ENCODE measurements at regions not wholly inside any gene's neighbourhood (a gene's known extent, or its start where the extent isn't known, plus 50 kb on each side); places are given as distances from the start of the nearest gene placed in this dataset.
"Not testable (repeated sequence)": the region's sequence is repeated elsewhere in the genome, so short reads cannot be mapped to it uniquely, and the experiment has no call there.

- no peak for DNase-seq (ENCODE audit: low read depth)
These were observed 284.0 kb upstream of the PMFBP1 start for GRCh38 chr16:72455743-72456659.

DNA sequence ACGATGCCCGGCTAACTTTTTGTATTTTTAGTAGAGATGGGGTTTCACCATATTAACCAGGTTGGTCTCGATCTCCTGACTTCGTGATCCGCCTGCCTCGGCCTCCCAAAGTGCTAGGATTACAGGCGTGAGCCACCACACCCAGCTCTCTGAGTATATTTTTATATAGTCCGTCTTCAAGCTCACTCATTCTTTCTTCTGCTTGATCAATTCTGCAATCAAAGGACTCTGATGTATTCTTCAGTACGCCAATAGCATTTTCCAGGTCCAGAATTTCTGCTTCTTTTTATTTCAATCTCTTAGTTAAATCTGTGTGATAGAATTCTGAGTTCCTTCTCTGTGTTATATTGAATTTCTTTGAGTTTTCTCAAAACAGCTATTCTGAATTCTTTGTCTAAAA is 281.9 kb upstream of the PMFBP1 start:
- DNase-seq (ENCODE audit: low read depth), result not testable (repeated sequence)

DNA sequence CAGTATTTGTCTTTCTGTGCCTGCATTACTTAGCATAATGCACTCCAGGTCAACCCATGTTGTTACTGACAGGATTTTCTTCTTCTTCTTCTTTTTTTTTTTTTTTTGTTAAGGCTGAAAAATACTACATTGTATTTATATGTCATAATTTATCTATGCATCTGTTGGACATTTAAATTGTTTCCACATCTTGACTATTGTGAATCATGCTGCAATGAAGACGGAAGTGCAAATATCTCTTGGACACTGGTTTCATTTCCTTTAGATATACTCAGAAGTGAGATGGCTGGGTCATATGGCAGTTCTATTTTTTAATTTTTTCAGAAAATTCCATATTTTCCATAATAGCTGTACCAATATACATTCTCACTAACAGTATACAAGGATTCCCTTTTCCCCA is 272.7 kb upstream of the PMFBP1 start:
- no peak for DNase-seq (ENCODE audit: low read depth)

GRCh38 chr16:72443809-72444208 is 271.9 kb upstream of the PMFBP1 start:
- no peak for DNase-seq (ENCODE audit: low read depth)

DNA sequence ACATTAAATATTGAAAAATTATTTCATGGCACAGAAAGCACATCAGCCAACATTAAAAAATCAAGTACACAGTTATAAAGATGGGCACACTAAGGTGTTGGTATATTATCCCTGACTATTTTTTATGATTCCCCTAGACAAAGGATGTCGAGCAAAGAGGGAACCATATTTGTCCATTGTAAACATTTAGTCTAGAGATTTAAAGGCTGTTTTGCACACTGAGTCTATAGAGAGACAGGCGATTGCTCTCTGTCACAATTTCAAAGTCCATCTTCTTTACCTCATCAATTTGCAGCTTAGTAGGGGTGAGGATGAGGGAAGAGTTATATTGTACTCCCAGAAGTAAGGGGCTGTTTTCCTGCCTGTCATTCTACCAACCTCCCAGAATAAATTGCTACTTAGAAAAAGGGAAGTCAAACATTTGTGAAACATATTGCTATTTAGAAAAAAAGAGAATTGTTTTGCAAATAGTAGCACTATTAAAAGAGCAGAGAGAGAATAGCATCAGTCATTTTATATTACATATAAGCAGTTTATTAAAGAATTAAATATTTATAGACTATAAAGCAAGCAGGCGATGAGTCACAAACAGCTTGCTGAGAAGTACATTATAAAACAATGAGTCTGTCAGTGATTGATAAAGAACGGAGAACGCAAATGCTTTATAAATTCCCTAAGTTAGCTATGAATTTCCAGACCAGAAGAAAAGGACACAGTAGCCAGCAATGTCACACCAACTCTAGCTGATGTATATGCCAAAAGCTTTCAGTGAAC is 270.6 kb upstream of the PMFBP1 start:
- DNase-seq (ENCODE audit: low read depth), result no peak

DNA sequence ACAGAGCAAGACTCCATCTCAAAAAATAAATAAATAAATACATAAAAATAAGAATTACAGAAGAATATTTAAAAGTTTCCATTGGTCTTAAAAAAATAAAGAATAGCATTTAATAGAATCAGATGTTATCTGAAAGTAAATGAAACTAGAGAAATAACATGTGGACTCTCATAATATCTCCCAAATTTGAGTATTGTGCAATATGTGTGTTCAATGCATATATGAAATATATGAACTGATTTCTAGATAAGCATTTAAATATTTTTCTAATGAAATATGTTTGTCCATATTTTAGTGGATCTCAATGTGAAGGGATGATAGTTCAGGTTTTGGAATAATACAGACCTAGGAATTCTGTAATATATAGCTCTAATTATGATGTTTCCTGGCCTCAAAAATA is 265.9 kb upstream of the PMFBP1 start:
- no peak for DNase-seq (ENCODE audit: low read depth)

GRCh38 chr16:72434159-72434558 is 262.2 kb upstream of the PMFBP1 start:
- no peak for DNase-seq (ENCODE audit: low read depth)

- no peak for DNase-seq (ENCODE audit: low read depth)
These were observed 258.2 kb upstream of the PMFBP1 start for GRCh38 chr16:72430121-72430520.

- DNase-seq (ENCODE audit: low read depth), result no peak
These were observed 257.7 kb upstream of the PMFBP1 start for GRCh38 chr16:72429671-72430081.

DNA sequence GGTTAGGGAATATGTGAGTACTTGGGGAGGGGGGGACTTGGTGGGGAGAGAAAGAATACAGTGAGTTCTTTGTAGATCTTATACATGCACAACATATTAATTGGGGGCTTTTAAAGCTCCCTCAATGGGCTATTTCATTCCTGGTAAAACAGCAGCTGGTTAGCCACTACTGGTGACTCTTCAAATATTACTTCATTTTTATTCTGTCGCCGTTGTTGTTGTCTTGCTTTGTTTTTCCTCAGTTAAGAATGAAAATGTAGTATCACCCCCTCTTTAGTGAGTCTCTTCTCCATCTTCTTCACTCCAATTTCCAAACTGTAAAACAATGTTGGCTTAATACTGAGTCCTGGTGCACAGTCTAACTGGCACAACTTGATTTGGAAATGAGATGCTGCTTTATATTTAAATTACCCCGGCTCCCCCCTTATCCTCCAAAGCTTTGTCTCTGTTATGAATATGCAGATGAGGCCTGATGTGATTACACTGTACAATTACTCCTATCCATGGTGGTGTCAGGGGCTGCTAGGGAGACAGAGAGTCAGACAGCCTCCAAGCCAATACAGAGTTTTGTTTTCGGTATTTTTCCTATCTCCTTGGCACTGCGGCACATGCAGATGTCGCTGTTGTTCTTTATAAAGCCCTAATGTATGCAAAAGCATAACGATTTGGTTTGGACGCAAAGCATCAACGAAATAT is 256.9 kb upstream of the PMFBP1 start:
- DNase-seq (ENCODE audit: low read depth), result no peak

- no peak for DNase-seq (ENCODE audit: low read depth)
These were observed 255.9 kb upstream of the PMFBP1 start for GRCh38 chr16:72427783-72428331.

GRCh38 chr16:72427051-72427782 is 255.3 kb upstream of the PMFBP1 start:
- DNase-seq (ENCODE audit: low read depth), result no peak

GRCh38 chr16:72426386-72426785 is 254.4 kb upstream of the PMFBP1 start:
- no peak for DNase-seq (ENCODE audit: low read depth)

GRCh38 chr16:72425571-72426341 is 253.8 kb upstream of the PMFBP1 start:
- no peak for DNase-seq (ENCODE audit: low read depth)

- no peak for DNase-seq (ENCODE audit: low read depth)
These were observed 252.8 kb upstream of the PMFBP1 start for GRCh38 chr16:72424757-72425156.

- no peak for DNase-seq (ENCODE audit: low read depth)
These were observed 250.4 kb upstream of the PMFBP1 start for GRCh38 chr16:72422308-72422897.

GRCh38 chr16:72419638-72420037 is 247.7 kb upstream of the PMFBP1 start:
- DNase-seq (ENCODE audit: low read depth), result no peak

- no peak for DNase-seq (ENCODE audit: low read depth)
These were observed 243.4 kb upstream of the PMFBP1 start for GRCh38 chr16:72415379-72415778.

DNA sequence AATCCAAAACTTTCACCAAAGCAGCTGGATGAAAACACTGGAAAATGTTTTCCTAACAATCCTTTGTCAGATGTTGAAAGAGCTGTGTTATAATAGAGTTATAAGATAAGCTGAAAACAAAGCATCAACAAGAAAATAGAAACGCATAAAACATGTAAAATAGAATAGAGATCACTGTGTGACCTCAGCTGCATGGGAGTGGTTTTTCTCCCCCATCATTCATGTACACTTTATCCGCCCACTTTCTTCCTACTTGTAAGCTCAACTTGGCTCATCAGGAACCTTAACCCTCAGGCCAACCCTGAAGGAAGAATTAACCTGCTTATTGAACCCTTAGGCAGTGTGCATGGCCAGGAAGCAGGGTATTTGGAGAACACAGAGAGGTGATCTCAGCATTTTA is 238.5 kb upstream of the PMFBP1 start:
- DNase-seq (ENCODE audit: low read depth), result no peak

GRCh38 chr16:72409423-72409822 is 237.5 kb upstream of the PMFBP1 start:
- no peak for DNase-seq (ENCODE audit: low read depth)

All from Daoy (cell line).